ENCODE measurements at regions not wholly inside any gene's neighbourhood (a gene's known extent, or its start where the extent isn't known, plus 50 kb on each side); places are given as distances from the start of the nearest gene placed in this dataset.

GRCh38 chr17:77326076-77326591, 185.4 kb downstream of the SEC14L1 start:
- Mint-ChIP-seq H3K27ac (peak overlapping the region; percentile 94), H3K4me3 (peak overlapping the region; percentile 75), H3K4me1 (peaks cover 41% of the 10 kb centered on the region)

GRCh38 chr17:77326636-77327035, 185.9 kb downstream of the SEC14L1 start:
- H3K27ac Mint-ChIP-seq: peak overlapping the region; percentile 94
- H3K36me3 Mint-ChIP-seq (ENCODE audit: low read depth): no peaks in the 10 kb centered on the region
- peaks cover 44% of the 10 kb centered on the region for H3K4me1 Mint-ChIP-seq
- no peak for ATAC-seq
- no peaks in the 10 kb centered on the region for H3K9me3 ChIP-seq (ENCODE audit: control insufficient read depth, low read length, poor library complexity, severe bottlenecking)
- no peak for DNase-seq
- no peak overlapping the region for H3K4me3 Mint-ChIP-seq
- H3K27me3 Mint-ChIP-seq: no peaks in the 10 kb centered on the region

More at GRCh38 chr17:77326076-77326591, 185.4 kb downstream of the SEC14L1 start:
- H3K27me3 Mint-ChIP-seq: no peaks in the 10 kb centered on the region
- no peaks in the 10 kb centered on the region for H3K36me3 Mint-ChIP-seq (ENCODE audit: low read depth)
- ATAC-seq: no peak
- DNase-seq: no peak
- H3K9me3 ChIP-seq (ENCODE audit: control insufficient read depth, low read length, poor library complexity, severe bottlenecking): no peaks in the 10 kb centered on the region

GRCh38 chr17:77327181-77327565, 186.4 kb downstream of the SEC14L1 start:
- H3K9me3 ChIP-seq (ENCODE audit: control insufficient read depth, low read length, poor library complexity, severe bottlenecking): no peaks in the 10 kb centered on the region
- no peaks in the 10 kb centered on the region for H3K27me3 Mint-ChIP-seq
- ATAC-seq (no peak), DNase-seq (no peak)
- H3K4me1 Mint-ChIP-seq: peaks cover 48% of the 10 kb centered on the region
- H3K27ac Mint-ChIP-seq: peak overlapping the region; percentile 94
- H3K4me3 Mint-ChIP-seq: no peak overlapping the region
- H3K36me3 Mint-ChIP-seq (ENCODE audit: low read depth): no peaks in the 10 kb centered on the region

GRCh38 chr17:77327566-77328464, 187.0 kb downstream of the SEC14L1 start:
- Mint-ChIP-seq H3K27ac (peak overlapping the region; percentile 74), H3K36me3 (ENCODE audit: low read depth) (no peaks in the 10 kb centered on the region), H3K4me1 (peaks cover 54% of the 10 kb centered on the region), H3K27me3 (no peaks in the 10 kb centered on the region), H3K4me3 (no peak overlapping the region)
- ATAC-seq (no peak), DNase-seq (no peak)
- H3K9me3 ChIP-seq (ENCODE audit: control insufficient read depth, low read length, poor library complexity, severe bottlenecking): no peaks in the 10 kb centered on the region

- no peaks in the 10 kb centered on the region for H3K9me3 ChIP-seq (ENCODE audit: control insufficient read depth, low read length, poor library complexity, severe bottlenecking)
- Mint-ChIP-seq H3K27ac (peak overlapping the region; percentile 74), H3K4me3 (no peak overlapping the region), H3K27me3 (no peaks in the 10 kb centered on the region), H3K4me1 (peaks cover 59% of the 10 kb centered on the region), H3K36me3 (ENCODE audit: low read depth) (no peaks in the 10 kb centered on the region)
- ATAC-seq: no peak
- DNase-seq: no peak
Measured at GRCh38 chr17:77328823-77329740, 188.3 kb downstream of the SEC14L1 start.

- H3K27ac Mint-ChIP-seq: no peak overlapping the region
- peaks cover 51% of the 10 kb centered on the region for H3K4me1 Mint-ChIP-seq
- no peaks in the 10 kb centered on the region for H3K27me3 Mint-ChIP-seq
- no peak overlapping the region for H3K4me3 Mint-ChIP-seq
- H3K36me3 Mint-ChIP-seq (ENCODE audit: low read depth): no peaks in the 10 kb centered on the region
- H3K9me3 ChIP-seq (ENCODE audit: control insufficient read depth, low read length, poor library complexity, severe bottlenecking): no peaks in the 10 kb centered on the region
- no peak for DNase-seq
- ATAC-seq: no peak
Measured at GRCh38 chr17:77329741-77330531, 189.2 kb downstream of the SEC14L1 start.

GRCh38 chr17:77330602-77331081, 189.9 kb downstream of the SEC14L1 start:
- no peaks in the 10 kb centered on the region for H3K36me3 Mint-ChIP-seq (ENCODE audit: low read depth)
- peak overlapping the region; percentile 93 for H3K27ac Mint-ChIP-seq
- DNase-seq (no peak), ATAC-seq (no peak)
- H3K9me3 ChIP-seq (ENCODE audit: control insufficient read depth, low read length, poor library complexity, severe bottlenecking): no peaks in the 10 kb centered on the region
- no peaks in the 10 kb centered on the region for H3K27me3 Mint-ChIP-seq
- no peak overlapping the region for H3K4me3 Mint-ChIP-seq
- peaks cover 48% of the 10 kb centered on the region for H3K4me1 Mint-ChIP-seq

GRCh38 chr17:77331301-77331864, 190.6 kb downstream of the SEC14L1 start:
- Mint-ChIP-seq H3K36me3 (ENCODE audit: low read depth) (no peaks in the 10 kb centered on the region), H3K4me3 (peak overlapping the region; percentile 90), H3K4me1 (peaks cover 43% of the 10 kb centered on the region), H3K27me3 (no peaks in the 10 kb centered on the region), H3K27ac (peak overlapping the region; percentile 93)
- ATAC-seq (peak; percentile 85), DNase-seq (peak; percentile 86 to 98 (median 87))
- H3K9me3 ChIP-seq (ENCODE audit: control insufficient read depth, low read length, poor library complexity, severe bottlenecking): no peaks in the 10 kb centered on the region

- Mint-ChIP-seq H3K36me3 (ENCODE audit: low read depth) (no peaks in the 10 kb centered on the region), H3K4me1 (peaks cover 37% of the 10 kb centered on the region), H3K27ac (peak overlapping the region; percentile 93), H3K27me3 (no peaks in the 10 kb centered on the region), H3K4me3 (peak overlapping the region; percentile 90)
- no peaks in the 10 kb centered on the region for H3K9me3 ChIP-seq (ENCODE audit: control insufficient read depth, low read length, poor library complexity, severe bottlenecking)
- DNase-seq (peak in 1 of 3 donors; percentile 55), ATAC-seq (peak; percentile 75)
Measured at GRCh38 chr17:77332034-77332971, 191.5 kb downstream of the SEC14L1 start.

- Mint-ChIP-seq H3K27me3 (no peaks in the 10 kb centered on the region), H3K27ac (peak overlapping the region; percentile 93), H3K36me3 (ENCODE audit: low read depth) (no peaks in the 10 kb centered on the region), H3K4me3 (peak overlapping the region; percentile 90), H3K4me1 (peaks cover 35% of the 10 kb centered on the region)
- DNase-seq (no peak), ATAC-seq (no peak)
- no peaks in the 10 kb centered on the region for H3K9me3 ChIP-seq (ENCODE audit: control insufficient read depth, low read length, poor library complexity, severe bottlenecking)
Measured at GRCh38 chr17:77332981-77333685, 192.4 kb downstream of the SEC14L1 start.

GRCh38 chr17:77337150-77337549, 196.4 kb downstream of the SEC14L1 start:
- Mint-ChIP-seq H3K36me3 (ENCODE audit: low read depth) (no peaks in the 10 kb centered on the region), H3K27me3 (no peaks in the 10 kb centered on the region), H3K4me3 (no peak overlapping the region), H3K27ac (peak overlapping the region; percentile 8), H3K4me1 (peaks cover 36% of the 10 kb centered on the region)
- H3K9me3 ChIP-seq (ENCODE audit: control insufficient read depth, low read length, poor library complexity, severe bottlenecking): no peaks in the 10 kb centered on the region
- DNase-seq (no peak), ATAC-seq (no peak)
